ENCODE measurements at regions not wholly inside any gene's neighbourhood (a gene's known extent, or its start where the extent isn't known, plus 50 kb on each side); places are given as distances from the start of the nearest gene placed in this dataset.
"Not testable (repeated sequence)": the region's sequence is repeated elsewhere in the genome, so short reads cannot be mapped to it uniquely, and the experiment has no call there.

GRCh38 chr3:193046371-193046770 lies 128.7 kb upstream of the MB21D2 start:
- no peak for DNase-seq

GRCh38 chr3:193047461-193047860 lies 129.8 kb upstream of the MB21D2 start:
- DNase-seq = peak; percentile 55

GRCh38 chr3:193048127-193048526 lies 130.5 kb upstream of the MB21D2 start:
- DNase-seq = no peak

DNA sequence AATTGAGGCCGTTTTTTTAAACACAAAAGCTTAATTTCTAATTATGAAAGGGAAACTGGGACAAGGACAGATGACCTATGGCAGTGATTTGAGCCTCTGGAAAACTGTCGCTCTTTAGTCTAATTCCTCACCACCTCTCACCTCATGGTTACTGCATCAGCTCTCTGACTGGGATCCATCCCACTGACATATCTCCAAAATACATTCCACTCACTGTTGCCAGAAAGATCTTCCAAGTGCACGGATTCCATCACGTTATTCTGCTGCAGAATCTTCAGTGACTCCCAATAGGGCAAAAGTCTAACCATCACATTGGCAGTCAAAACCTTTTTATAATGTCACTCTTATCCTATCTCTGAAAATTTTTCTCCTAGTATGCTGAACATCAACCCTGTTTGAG lies 132.3 kb upstream of the MB21D2 start:
- DNase-seq = peak; percentile 46

GRCh38 chr3:193051314-193051713 lies 133.7 kb upstream of the MB21D2 start:
- DNase-seq = no peak

- peak; percentile 31 for DNase-seq
These were observed 134.8 kb upstream of the MB21D2 start for GRCh38 chr3:193052354-193053045.

- peak; percentile 27 for DNase-seq
These were observed 135.4 kb upstream of the MB21D2 start for GRCh38 chr3:193053046-193053435.

GRCh38 chr3:193055352-193055751 lies 137.7 kb upstream of the MB21D2 start:
- no peak for DNase-seq

DNA sequence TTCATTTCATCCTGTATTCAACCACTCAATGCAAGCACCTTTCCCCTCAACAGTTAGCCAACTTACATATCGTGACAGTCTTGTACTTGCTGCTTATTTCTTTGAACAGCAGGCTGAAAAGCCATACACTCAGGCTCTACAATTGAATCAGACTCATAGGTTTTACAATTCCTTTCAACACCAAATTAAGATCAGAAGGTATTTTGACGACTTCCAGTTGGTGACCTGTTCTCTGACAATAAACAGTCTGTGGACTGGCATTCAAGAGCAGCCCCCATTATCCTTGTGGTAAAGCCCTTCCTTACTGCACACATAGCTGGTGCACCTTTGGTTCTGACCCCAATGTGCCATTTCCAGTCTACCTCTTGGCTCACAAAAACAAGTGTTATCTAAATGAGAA lies 140.0 kb upstream of the MB21D2 start:
- DNase-seq = no peak

DNA sequence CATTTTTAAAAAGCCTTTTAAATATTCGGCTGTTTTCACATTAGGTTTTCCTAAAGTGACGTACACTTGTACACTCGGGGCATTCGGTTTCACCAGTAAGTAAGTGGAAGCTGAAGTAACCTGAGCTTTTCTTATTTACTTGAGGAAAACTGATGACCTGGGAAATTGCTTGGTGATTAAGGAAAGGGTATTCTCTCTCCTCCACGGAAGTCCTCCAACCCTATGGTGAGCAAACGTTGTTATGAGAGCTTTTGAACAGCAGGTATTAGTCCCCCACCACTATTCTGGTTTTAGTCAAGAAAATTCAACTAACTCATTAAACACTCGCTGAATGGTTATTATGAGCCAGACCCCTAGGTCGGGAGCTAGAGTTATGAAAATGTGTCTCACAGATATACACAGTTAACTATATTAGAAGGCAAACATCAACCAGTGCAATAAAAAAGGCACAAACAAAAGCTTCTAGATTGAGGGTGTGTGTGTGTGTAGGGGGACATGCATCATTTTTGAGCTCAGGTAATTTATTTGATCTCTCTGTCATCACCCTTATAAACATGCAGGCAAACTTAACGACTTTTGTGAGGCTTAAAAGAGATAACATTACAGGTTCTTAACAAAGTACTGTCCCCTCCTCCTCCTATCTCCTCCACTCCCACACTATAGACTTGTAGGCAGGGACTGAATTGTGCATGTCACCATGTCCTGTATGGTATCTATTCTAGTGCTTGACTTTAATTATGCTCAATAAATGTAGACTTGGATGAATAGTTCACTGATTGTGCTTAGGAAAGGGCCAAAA lies 143.3 kb upstream of the MB21D2 start:
- DNase-seq = no peak

- DNase-seq = no peak
These were observed 150.7 kb upstream of the MB21D2 start for GRCh38 chr3:193068365-193068764.

- not testable (repeated sequence) for DNase-seq
These were observed 152.1 kb upstream of the MB21D2 start for GRCh38 chr3:193069732-193070131.

DNA sequence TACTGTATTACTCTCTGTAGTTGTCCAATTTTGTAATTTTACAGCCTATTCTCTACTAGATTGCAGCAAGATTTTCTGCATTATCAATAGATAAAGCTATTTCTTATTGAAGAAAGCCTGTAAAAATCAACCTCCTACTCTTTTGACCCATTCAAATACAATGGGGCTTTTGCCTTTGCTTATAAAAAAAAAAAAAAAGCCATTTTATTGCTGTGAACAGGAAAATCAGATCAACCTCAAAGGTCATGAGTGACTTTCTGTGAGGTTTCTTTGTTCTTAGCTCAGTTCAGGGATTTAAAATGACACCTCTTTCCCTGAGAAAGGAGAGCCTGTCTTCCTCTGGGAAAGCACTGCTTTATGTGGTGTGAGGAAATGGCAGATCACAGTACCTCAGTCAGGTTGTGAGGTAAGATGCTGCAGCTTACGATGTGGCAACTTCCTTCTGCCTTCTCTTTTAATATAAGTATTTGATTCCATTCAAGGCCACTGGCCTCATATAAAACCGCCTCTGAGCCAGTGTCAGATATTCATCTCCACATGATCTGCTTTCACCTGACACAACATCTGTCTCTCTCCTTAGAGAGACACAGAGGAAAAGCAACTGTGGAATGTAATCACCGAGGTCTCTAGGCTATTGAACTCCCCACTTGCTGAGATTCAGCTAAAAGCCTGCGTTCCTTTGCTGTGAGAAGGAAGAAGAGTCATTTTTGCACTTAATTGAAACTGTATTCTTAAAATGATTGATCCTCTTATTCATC lies 161.5 kb upstream of the MB21D2 start:
- DNase-seq = no peak

GRCh38 chr3:193080821-193081365 lies 160.1 kb upstream of the PLAAT1 start:
- DNase-seq = no peak

- no peak for DNase-seq
These were observed 155.4 kb upstream of the PLAAT1 start for GRCh38 chr3:193085655-193086054.

DNA sequence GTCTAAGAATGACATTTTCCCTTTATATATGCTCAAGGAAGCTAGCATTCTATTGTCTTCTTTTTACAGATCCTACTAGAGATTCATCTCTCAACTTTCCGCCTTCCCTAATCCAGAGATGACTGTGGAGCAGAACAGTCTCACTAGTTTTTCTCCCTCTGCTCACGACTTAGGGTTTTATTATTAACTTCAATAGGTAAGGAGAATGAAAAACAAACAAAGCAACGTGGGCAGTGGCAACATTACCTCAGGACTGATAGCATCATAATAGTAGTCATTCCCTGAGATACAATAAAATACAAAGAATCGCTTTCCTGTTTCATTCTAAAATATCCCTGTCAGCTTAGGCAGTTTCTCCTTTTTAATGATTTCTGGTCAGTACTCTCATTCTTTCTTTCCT lies 154.3 kb upstream of the PLAAT1 start:
- DNase-seq = no peak

- DNase-seq = no peak
These were observed 153.7 kb upstream of the PLAAT1 start for GRCh38 chr3:193087336-193087735.

GRCh38 chr3:193095366-193095765 lies 145.7 kb upstream of the PLAAT1 start:
- DNase-seq = no peak

DNA sequence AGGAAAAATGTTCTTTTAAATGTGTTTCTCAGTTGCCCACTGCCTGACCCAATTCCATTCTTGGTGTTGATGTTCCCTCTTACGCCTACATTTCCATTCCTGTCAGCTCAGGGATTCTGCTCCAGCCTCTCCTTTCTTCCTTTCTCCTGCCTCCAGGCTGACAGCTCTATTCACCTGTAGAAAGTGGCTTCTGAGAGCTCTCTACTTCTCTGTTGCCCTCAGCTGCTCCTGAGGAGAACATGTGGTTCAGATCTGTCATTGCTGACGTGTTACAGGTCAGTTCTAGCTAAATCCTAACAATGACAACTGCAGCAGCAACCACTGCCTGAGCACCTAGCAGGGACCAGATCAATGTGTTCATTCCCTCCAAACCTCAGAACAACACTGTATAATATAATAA lies 144.9 kb upstream of the PLAAT1 start:
- no peak for DNase-seq

GRCh38 chr3:193114431-193115340 lies 126.3 kb upstream of the PLAAT1 start:
- no peak for DNase-seq

DNA sequence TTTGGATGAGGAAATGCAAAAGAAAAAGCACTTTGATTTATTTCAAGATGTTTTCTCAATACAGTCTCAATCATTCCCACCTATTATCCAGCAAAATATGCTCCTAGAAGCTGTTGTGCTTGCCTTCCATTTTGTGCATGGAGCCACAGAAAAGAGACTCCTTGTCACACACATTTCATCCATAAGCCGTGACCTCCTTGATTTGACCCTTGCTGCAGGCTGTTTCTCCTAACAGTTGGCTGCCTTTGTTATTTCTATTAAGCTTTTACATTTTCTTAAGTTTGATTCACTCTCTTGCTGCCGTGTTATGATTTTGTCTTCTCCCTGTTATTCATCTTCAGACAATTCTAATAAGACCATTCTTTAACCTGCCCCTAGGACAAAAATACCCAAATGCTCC lies 124.2 kb upstream of the PLAAT1 start:
- DNase-seq = no peak
